Tongue (tissue), 1 donor: ENCODE measurements at regions not wholly inside any gene's neighbourhood (a gene's known extent, or its start where the extent isn't known, plus 50 kb on each side); places are given as distances from the start of the nearest gene placed in this dataset.
A peak's percentile ranks its signal among the peaks of the same experiment; 100 is the strongest.
"Not testable (repeated sequence)": the region's sequence is repeated elsewhere in the genome, so short reads cannot be mapped to it uniquely, and the experiment has no call there.

ENCODE experiments used
- DNase-seq: peaks from one replicate; pipeline ENCODE4 v3.0.0-alpha.2; 2015

GRCh38 chrX:146581981-146582712, 227.4 kb upstream of the CXorf51B start:
- DNase-seq = no peak

GRCh38 chrX:146602246-146602645, 207.3 kb upstream of the CXorf51B start:
- DNase-seq = no peak

- DNase-seq = no peak
These were observed 205.4 kb upstream of the CXorf51B start for GRCh38 chrX:146604196-146604595.

- DNase-seq = no peak
These were observed 194.7 kb upstream of the CXorf51B start for GRCh38 chrX:146614663-146615478.

- DNase-seq = no peak
These were observed 193.8 kb upstream of the CXorf51B start for GRCh38 chrX:146615628-146616348.

- DNase-seq = not testable (repeated sequence)
These were observed 189.6 kb upstream of the CXorf51B start for GRCh38 chrX:146619943-146620342.

GRCh38 chrX:146658379-146658778, 151.2 kb upstream of the CXorf51B start:
- no peak for DNase-seq

- no peak for DNase-seq
These were observed 101.8 kb upstream of the CXorf51B start for GRCh38 chrX:146707781-146708180.

GRCh38 chrX:146708866-146709265, 100.7 kb upstream of the CXorf51B start:
- DNase-seq = not testable (repeated sequence)

GRCh38 chrX:146754268-146754667, 55.3 kb upstream of the CXorf51B start:
- peak; percentile 1 for DNase-seq

GRCh38 chrX:146755214-146755613, 54.4 kb upstream of the CXorf51B start:
- DNase-seq = no peak
